ENCODE measurements at regions not wholly inside any gene's neighbourhood (a gene's known extent, or its start where the extent isn't known, plus 50 kb on each side); places are given as distances from the start of the nearest gene placed in this dataset.

DNA sequence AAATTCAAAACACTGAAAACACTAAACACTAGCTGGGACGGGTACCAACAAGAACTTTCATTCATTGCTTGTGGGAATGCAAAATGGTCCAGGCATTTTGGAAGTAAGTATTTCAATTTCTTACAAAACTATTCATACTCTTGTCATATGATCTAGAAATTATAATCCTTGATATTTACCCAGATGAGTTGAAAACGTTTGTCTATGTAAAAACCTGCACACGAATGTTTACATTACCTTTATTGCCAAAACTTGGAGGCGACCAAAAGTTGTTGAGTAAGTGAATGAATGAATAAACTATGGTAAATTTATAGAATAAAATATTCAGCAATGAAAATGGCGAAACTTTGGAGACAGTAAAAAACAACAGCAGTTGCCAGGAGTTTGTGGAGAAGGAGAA lies 222.1 kb upstream of the EDIL3 start:
- TF ChIP-seq, protein P1, sequence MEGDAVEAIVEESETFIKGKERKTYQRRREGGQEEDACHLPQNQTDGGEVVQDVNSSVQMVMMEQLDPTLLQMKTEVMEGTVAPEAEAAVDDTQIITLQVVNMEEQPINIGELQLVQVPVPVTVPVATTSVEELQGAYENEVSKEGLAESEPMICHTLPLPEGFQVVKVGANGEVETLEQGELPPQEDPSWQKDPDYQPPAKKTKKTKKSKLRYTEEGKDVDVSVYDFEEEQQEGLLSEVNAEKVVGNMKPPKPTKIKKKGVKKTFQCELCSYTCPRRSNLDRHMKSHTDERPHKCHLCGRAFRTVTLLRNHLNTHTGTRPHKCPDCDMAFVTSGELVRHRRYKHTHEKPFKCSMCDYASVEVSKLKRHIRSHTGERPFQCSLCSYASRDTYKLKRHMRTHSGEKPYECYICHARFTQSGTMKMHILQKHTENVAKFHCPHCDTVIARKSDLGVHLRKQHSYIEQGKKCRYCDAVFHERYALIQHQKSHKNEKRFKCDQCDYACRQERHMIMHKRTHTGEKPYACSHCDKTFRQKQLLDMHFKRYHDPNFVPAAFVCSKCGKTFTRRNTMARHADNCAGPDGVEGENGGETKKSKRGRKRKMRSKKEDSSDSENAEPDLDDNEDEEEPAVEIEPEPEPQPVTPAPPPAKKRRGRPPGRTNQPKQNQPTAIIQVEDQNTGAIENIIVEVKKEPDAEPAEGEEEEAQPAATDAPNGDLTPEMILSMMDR (IDR thresholded peaks at IDR 0.05; ENCODE audit: low read depth, low read length, missing input control) = no peak
- TF ChIP-seq JUND (IDR thresholded peaks at IDR 0.05) = no peak
- no peak for TF ChIP-seq ATF3 (IDR thresholded peaks at IDR 0.05)
- no peak for TF ChIP-seq GABPA (IDR thresholded peaks at IDR 0.05 in 1 of 2, conservative IDR thresholded peaks at IDR 0.05 in 1 of 2)
- TF ChIP-seq REST (IDR thresholded peaks at IDR 0.05) = no peak
- no peak for TF ChIP-seq RAD21 (IDR thresholded peaks at IDR 0.05)
- no peak for TF ChIP-seq EGR1 (IDR thresholded peaks at IDR 0.05; ENCODE audit: low read depth in 2 of 2)
- TF ChIP-seq, protein P2, sequence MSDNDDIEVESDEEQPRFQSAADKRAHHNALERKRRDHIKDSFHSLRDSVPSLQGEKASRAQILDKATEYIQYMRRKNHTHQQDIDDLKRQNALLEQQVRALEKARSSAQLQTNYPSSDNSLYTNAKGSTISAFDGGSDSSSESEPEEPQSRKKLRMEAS (IDR thresholded peaks at IDR 0.05) = no peak

All from liver (tissue), 3 donors.